ENCODE measurements at regions not wholly inside any gene's neighbourhood (a gene's known extent, or its start where the extent isn't known, plus 50 kb on each side); places are given as distances from the start of the nearest gene placed in this dataset.

DNA sequence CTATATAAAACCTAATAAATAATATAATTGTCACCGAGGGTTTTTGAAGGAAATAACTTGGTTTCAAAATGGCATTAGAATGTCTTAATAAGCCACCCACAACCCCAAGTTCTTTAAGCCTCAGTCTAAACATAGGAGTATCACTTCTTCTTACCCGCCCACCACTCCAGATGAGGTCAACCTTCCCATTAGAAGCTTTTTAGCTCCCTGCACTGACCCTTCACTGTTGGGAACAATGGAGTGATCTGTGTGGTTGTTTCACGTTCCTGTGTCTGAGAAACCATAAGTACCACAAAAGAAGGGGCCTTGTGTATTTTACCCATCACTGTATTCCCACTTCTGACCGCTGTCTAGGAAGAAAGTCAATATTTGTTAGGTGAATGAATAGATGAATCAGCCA lies 326.3 kb upstream of the ZNF521 start:
- no peak for TF ChIP-seq POLR2A (IDR thresholded peaks at IDR 0.05)
- TF ChIP-seq, protein P1, sequence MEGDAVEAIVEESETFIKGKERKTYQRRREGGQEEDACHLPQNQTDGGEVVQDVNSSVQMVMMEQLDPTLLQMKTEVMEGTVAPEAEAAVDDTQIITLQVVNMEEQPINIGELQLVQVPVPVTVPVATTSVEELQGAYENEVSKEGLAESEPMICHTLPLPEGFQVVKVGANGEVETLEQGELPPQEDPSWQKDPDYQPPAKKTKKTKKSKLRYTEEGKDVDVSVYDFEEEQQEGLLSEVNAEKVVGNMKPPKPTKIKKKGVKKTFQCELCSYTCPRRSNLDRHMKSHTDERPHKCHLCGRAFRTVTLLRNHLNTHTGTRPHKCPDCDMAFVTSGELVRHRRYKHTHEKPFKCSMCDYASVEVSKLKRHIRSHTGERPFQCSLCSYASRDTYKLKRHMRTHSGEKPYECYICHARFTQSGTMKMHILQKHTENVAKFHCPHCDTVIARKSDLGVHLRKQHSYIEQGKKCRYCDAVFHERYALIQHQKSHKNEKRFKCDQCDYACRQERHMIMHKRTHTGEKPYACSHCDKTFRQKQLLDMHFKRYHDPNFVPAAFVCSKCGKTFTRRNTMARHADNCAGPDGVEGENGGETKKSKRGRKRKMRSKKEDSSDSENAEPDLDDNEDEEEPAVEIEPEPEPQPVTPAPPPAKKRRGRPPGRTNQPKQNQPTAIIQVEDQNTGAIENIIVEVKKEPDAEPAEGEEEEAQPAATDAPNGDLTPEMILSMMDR (IDR thresholded peaks at IDR 0.05): no peak
- TF ChIP-seq EP300 (IDR thresholded peaks at IDR 0.05): no peak

Measured in ovary (tissue), 3 donors.